ENCODE measurements at regions not wholly inside any gene's neighbourhood (a gene's known extent, or its start where the extent isn't known, plus 50 kb on each side); places are given as distances from the start of the nearest gene placed in this dataset.

DNA sequence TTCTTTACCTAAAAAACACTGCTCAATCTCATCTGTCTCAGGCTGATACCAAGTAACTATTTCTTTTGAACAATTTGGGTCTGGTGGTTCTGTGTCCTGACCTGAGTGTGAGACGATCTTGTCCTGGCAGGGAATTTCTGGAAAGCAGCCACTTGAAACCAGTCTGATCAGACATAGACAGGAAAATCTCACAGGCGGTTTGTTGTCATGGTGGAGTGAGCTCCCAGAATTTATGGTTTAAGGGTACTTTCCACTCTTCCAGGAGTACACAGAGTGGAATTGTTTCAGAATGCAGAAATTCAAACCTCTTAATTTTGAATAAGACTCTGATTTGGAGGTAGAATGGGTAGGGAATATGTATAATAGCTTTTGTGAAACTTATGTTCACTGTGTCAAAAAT is 268.2 kb downstream of the ISL1 start:
- no peak for DNase-seq (ENCODE audit: extremely low spot score)
- ChIA-PET CTCF (no interaction called here), POLR2A (no interaction called here)
- TF ChIP-seq ELF4 (IDR thresholded peaks at IDR 0.05) (no peak), NFRKB (IDR thresholded peaks at IDR 0.05) (no peak), ARNT (IDR thresholded peaks at IDR 0.05) (no peak), CTBP1 (IDR thresholded peaks at IDR 0.05; ENCODE audit: borderline replicate concordance) (no peak), FOXK2 (IDR thresholded peaks at IDR 0.05) (no peak), ZNF384 (IDR thresholded peaks at IDR 0.05) (no peak)

DNA sequence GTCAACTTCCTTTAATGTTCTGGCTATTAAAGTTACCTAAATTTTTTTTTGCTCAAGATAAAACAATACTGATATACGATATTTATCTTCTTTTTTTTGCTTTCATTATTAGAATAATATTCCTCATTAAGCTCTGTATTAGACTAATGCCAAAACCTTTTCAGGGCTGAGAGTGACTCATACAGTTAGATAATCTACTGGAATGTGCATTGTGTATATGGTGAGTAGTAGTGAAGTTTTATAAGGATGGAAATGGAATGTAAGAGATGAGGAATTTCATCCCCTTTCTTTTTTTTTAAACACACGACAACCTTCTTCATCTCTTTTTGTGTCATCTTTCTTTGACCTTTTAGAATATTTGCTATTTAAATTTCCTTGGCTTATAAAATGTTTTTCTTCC is 268.6 kb downstream of the ISL1 start:
- ChIA-PET POLR2A (no interaction called here), CTCF (no interaction called here)
- no peak for DNase-seq (ENCODE audit: extremely low spot score)
- TF ChIP-seq FOXK2 (IDR thresholded peaks at IDR 0.05), result no peak
- TF ChIP-seq LEF1 (IDR thresholded peaks at IDR 0.05; ENCODE audit: borderline replicate concordance), result no peak
- TF ChIP-seq HDGF (IDR thresholded peaks at IDR 0.05; ENCODE audit: borderline replicate concordance), result no peak
- no peak for TF ChIP-seq BHLHE40 (IDR thresholded peaks at IDR 0.05; ENCODE audit: borderline replicate concordance)
- TF ChIP-seq NFRKB (IDR thresholded peaks at IDR 0.05), result no peak
- no peak for TF ChIP-seq ELF4 (IDR thresholded peaks at IDR 0.05)

DNA sequence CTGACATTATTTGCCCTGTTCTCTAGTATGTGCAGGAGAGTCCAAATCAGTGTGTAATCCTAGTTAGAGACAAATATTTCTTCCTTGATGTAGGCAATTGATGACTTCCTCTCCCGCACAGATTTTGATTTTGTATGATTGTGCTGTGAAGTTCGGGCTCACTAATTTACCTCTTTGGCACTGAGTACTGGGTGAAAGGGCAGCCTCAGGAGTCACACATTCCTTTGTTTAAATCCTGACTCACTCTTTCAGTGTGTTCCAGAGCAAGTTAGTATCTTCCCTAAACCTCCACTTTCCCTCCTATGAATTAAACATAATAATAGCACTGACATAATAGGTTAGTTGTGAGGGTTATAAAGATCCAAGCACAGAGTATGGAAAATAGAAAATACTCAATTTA is 269.7 kb downstream of the ISL1 start:
- ChIA-PET POLR2A (no interaction called here), CTCF (no interaction called here)
- TF ChIP-seq CTBP1 (IDR thresholded peaks at IDR 0.05; ENCODE audit: borderline replicate concordance) (no peak), BHLHE40 (IDR thresholded peaks at IDR 0.05; ENCODE audit: borderline replicate concordance) (no peak), SUZ12 (IDR thresholded peaks at IDR 0.05) (no peak), FOXA1 (IDR thresholded peaks at IDR 0.05) (no peak), HDGF (IDR thresholded peaks at IDR 0.05; ENCODE audit: borderline replicate concordance) (no peak), LEF1 (IDR thresholded peaks at IDR 0.05; ENCODE audit: borderline replicate concordance) (no peak), ARNT (IDR thresholded peaks at IDR 0.05) (no peak), ZNF384 (IDR thresholded peaks at IDR 0.05) (no peak), L3MBTL2 (conservative IDR thresholded peaks at IDR 0.05) (no peak), NFRKB (IDR thresholded peaks at IDR 0.05) (no peak), ELF4 (IDR thresholded peaks at IDR 0.05) (no peak), FOXM1 (IDR thresholded peaks at IDR 0.05; ENCODE audit: borderline replicate concordance) (no peak), SP1 (IDR thresholded peaks at IDR 0.05) (no peak), TARDBP (IDR thresholded peaks at IDR 0.05) (no peak), FOXK2 (IDR thresholded peaks at IDR 0.05) (no peak)
- TF ChIP-seq, protein P1, sequence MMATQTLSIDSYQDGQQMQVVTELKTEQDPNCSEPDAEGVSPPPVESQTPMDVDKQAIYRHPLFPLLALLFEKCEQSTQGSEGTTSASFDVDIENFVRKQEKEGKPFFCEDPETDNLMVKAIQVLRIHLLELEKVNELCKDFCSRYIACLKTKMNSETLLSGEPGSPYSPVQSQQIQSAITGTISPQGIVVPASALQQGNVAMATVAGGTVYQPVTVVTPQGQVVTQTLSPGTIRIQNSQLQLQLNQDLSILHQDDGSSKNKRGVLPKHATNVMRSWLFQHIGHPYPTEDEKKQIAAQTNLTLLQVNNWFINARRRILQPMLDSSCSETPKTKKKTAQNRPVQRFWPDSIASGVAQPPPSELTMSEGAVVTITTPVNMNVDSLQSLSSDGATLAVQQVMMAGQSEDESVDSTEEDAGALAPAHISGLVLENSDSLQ (IDR thresholded peaks at IDR 0.05), result no peak
- DNase-seq (ENCODE audit: extremely low spot score), result no peak

DNA sequence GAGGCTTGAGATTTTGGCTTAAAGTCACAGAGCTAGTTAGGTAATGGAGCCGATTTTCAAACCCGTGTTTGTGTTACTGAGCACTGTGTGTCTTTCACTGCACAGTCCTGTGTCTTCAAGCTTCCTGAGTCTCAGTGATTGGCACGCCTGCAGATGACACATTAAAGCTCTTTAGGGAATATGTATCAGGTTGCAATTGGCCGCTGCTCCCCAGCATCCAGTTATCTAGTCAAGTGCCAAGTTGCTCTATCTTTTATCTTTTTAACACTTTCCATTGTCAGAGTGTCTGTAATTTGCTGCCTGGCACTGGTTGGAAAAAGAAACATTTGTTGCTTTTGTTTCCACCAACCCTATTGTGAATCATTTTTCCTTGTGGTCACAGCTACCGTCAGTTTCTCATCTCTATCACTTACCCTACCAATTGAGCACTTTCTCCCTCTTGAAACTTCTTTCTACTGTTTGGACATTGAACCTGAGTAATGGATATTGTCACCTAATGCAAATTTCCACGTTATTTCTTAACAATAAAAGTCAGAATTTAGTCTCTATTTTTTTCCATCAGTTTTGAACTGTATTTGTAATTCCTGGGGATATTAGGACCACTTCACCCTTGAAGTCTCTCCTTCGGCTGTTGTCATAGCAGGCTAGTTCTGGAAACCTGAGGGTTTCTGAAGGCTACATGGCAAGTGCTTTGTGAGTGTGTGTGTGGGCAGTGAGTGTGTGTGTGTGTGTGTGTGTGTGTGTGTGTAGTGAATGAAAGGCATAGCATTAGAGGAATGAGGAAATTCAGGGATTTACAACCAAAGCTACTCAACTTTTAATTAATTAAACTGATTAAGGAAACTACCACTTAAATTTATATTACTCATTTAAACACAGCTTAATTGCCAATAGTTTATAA is 274.3 kb downstream of the ISL1 start:
- TF ChIP-seq HDGF (IDR thresholded peaks at IDR 0.05; ENCODE audit: borderline replicate concordance) (no peak), TARDBP (IDR thresholded peaks at IDR 0.05) (no peak)
- TF ChIP-seq, protein P1 (IDR thresholded peaks at IDR 0.05), result peak; percentile 67
- ChIA-PET CTCF (no interaction called here), POLR2A (no interaction called here)
- DNase-seq (ENCODE audit: extremely low spot score), result no peak

DNA sequence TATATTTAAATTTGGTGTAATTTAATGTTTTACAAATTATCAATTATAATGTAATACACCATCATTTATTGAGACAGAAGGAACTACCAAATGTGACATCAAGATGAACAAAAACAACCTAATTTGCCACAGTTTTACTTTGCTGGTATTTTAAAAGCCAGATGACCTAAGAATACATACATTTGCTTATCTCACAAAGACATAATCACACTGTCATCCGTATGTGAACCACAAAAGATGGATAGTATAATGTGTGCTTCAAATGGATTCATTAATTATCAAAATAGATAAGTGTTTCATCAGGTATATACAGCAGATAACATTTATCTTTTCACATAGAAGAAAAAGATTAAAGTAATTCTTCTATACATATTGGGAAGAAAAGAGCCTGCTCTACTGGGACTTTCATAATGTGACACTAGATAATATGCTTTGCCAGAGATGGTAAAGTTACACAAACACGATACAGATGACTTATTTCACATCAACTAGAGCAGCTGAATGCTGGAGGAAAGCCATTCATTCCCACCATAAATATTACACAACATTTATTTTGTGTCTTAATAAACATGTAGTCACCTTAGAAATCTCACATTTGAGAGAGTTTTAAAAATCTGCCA is 278.5 kb downstream of the ISL1 start:
- CTCF ChIA-PET, result no interaction called here
- POLR2A ChIA-PET, result no interaction called here
- no peak for TF ChIP-seq HDGF (IDR thresholded peaks at IDR 0.05; ENCODE audit: borderline replicate concordance)
- no peak for TF ChIP-seq FOXA1 (IDR thresholded peaks at IDR 0.05)
- TF ChIP-seq L3MBTL2 (conservative IDR thresholded peaks at IDR 0.05), result no peak
- no peak for DNase-seq (ENCODE audit: extremely low spot score)

DNA sequence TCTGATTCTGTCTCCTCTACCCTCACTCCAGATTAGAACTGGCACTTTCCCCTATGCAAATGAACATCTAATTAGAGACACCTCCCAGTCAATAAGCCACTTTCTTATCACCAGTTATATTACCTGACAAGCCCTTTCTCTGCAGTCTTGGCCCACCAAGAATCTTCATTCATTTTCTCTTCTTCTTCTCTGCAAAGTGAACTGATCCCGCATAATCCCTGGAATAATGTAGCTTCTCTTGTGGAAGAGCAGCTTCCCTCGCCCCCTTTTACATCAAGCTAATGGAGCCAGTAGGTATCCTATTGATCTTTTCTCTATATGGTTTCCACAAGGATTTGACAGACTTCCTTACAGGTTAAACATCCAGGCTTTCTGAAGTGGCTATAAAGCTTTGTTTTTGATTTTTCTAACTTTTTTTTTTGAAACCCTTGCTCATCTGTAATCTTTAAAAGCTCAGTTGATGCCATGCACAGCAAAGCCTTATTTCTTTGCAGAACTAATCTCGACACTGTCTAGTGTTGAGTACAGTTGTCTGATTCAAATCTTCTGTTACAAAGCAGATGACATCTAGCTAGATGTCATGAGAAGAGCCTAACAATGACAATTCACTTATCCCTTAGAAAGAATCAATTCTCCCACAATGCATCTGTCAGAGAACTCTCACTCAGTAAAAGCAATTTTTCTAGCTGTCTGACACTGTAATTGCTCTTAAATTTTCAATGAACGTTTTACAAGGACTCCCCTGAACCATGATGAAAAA is 281.4 kb downstream of the ISL1 start:
- ChIA-PET POLR2A (no interaction called here), CTCF (no interaction called here)
- TF ChIP-seq, protein P1 (IDR thresholded peaks at IDR 0.05), result peak; percentile 92
- TF ChIP-seq CTBP1 (IDR thresholded peaks at IDR 0.05; ENCODE audit: borderline replicate concordance) (peak; percentile 17; the same call in 1 of the 2 replicates), SP1 (IDR thresholded peaks at IDR 0.05) (no peak), ELF4 (IDR thresholded peaks at IDR 0.05) (no peak)
- no peak for DNase-seq (ENCODE audit: extremely low spot score)

DNA sequence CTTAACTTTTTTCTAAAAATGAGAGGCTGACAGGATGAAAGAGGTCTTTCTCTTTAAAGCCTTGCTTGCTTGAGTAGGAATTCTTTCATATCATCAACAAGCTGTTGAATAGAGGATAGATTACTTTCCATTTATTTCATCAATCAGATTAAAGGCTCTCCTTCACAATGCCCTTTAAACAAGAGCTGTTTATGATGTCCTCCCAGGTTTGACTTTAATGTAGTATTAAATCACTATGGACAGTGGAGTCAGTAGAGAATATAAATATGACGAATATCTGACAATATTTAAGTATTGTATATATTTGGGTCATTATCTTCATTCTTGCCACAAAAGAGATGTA is 282.0 kb downstream of the ISL1 start:
- ChIA-PET CTCF (no interaction called here), POLR2A (no interaction called here)

More for the DNA sequence above, 282.0 kb downstream of the ISL1 start:
- DNase-seq (ENCODE audit: extremely low spot score), result no peak
- TF ChIP-seq, protein P1 (IDR thresholded peaks at IDR 0.05), result peak; percentile 72
- TF ChIP-seq TARDBP (IDR thresholded peaks at IDR 0.05), result no peak

All from HEK293T (cell line).